ENCODE measurements at regions not wholly inside any gene's neighbourhood (a gene's known extent, or its start where the extent isn't known, plus 50 kb on each side); places are given as distances from the start of the nearest gene placed in this dataset.

DNA sequence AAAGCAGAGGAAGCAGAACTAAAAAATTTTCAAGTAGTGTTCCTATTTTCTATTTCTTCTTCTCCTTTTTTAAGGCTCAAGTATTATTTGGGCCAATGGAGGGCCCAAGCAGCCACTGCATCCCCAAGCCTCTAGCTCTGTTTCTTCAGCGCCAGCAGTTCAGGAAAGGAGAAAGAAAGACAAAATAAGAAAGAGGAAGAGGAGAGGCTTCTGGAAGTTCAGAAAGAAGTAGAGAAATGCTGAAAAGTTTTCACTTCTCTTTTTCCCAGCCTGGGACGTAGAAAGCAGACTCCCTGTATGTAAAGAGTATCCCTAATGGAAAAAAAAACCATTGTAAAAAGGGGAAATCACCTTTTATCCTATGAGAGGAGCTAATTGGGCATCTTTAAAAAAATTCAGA lies 165.5 kb upstream of the KLF12 start:
- DNase-seq (peak in 1 of 3 donors; percentile 2), ATAC-seq (ENCODE audit: insufficient read depth, low FRiP score) (no peak)
- TF ChIP-seq, protein P1, sequence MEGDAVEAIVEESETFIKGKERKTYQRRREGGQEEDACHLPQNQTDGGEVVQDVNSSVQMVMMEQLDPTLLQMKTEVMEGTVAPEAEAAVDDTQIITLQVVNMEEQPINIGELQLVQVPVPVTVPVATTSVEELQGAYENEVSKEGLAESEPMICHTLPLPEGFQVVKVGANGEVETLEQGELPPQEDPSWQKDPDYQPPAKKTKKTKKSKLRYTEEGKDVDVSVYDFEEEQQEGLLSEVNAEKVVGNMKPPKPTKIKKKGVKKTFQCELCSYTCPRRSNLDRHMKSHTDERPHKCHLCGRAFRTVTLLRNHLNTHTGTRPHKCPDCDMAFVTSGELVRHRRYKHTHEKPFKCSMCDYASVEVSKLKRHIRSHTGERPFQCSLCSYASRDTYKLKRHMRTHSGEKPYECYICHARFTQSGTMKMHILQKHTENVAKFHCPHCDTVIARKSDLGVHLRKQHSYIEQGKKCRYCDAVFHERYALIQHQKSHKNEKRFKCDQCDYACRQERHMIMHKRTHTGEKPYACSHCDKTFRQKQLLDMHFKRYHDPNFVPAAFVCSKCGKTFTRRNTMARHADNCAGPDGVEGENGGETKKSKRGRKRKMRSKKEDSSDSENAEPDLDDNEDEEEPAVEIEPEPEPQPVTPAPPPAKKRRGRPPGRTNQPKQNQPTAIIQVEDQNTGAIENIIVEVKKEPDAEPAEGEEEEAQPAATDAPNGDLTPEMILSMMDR (IDR thresholded peaks at IDR 0.05; ENCODE audit: control extremely low read depth, extremely low read depth): no peak
- Histone ChIP-seq H3K4me1 (ENCODE audit: control insufficient read depth in 5 of 5, insufficient read depth in 5 of 5, low read length in 5 of 5) (peaks cover 0 to 8% (median 0%) of the 10 kb centered on the region in 5 donors), H3K9me3 (ENCODE audit: control insufficient read depth in 4 of 4, insufficient read depth in 3 of 4, low read length in 3 of 4) (no peaks in the 10 kb centered on the region), H3K9ac (ENCODE audit: insufficient read depth in 1 of 2, low read length in 2 of 2) (no peak overlapping the region), H3K36me3 (ENCODE audit: control insufficient read depth in 4 of 4, insufficient read depth in 4 of 4, low read length in 4 of 4) (no peaks in the 10 kb centered on the region), H3K27me3 (ENCODE audit: control insufficient read depth in 3 of 3, insufficient read depth in 3 of 3, low read length in 2 of 3) (no peaks in the 10 kb centered on the region), H3K4me3 (no peak overlapping the region), H3K27ac (ENCODE audit: low read depth in 1 of 2, low read length in 1 of 2) (no peak overlapping the region)
- 55 to 71% methylated on average over 2 of the region's 2 CpGs for WGBS, 2 donors

DNA sequence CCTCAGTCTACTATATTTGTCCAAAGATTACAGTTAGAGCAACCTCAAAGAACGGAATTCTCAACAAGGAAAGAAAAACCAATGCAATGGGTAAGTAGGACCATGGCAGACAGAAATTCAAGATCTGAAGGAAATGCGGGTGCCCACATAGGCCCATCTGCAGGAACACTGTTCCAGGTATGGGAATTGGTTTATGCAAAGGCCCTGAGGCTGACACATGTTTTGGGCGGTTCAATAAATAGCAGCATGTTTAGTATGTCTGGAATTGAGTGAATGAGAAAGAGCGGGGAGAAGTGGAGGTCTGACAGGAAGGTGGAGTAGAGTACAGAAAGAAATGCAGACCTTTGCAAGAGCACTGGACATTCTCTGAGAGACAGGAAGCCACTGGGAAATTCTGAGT lies 164.7 kb upstream of the KLF12 start:
- Histone ChIP-seq H3K27me3 (ENCODE audit: control insufficient read depth in 3 of 3, insufficient read depth in 3 of 3, low read length in 2 of 3) (no peaks in the 10 kb centered on the region), H3K9me3 (ENCODE audit: control insufficient read depth in 4 of 4, insufficient read depth in 3 of 4, low read length in 3 of 4) (no peaks in the 10 kb centered on the region), H3K9ac (ENCODE audit: insufficient read depth in 1 of 2, low read length in 2 of 2) (no peak overlapping the region), H3K27ac (ENCODE audit: low read depth in 1 of 2, low read length in 1 of 2) (no peak overlapping the region), H3K4me1 (ENCODE audit: control insufficient read depth in 5 of 5, insufficient read depth in 5 of 5, low read length in 5 of 5) (peaks cover 0 to 8% (median 0%) of the 10 kb centered on the region in 5 donors), H3K36me3 (ENCODE audit: control insufficient read depth in 4 of 4, insufficient read depth in 4 of 4, low read length in 4 of 4) (no peaks in the 10 kb centered on the region), H3K4me3 (no peak overlapping the region)
- WGBS, 2 donors: 94 to 96% methylated on average over 4 of the region's 4 CpGs
- ATAC-seq (ENCODE audit: insufficient read depth, low FRiP score) (no peak), DNase-seq (no peak)
- TF ChIP-seq, protein P1 (IDR thresholded peaks at IDR 0.05; ENCODE audit: control extremely low read depth, extremely low read depth): no peak

DNA sequence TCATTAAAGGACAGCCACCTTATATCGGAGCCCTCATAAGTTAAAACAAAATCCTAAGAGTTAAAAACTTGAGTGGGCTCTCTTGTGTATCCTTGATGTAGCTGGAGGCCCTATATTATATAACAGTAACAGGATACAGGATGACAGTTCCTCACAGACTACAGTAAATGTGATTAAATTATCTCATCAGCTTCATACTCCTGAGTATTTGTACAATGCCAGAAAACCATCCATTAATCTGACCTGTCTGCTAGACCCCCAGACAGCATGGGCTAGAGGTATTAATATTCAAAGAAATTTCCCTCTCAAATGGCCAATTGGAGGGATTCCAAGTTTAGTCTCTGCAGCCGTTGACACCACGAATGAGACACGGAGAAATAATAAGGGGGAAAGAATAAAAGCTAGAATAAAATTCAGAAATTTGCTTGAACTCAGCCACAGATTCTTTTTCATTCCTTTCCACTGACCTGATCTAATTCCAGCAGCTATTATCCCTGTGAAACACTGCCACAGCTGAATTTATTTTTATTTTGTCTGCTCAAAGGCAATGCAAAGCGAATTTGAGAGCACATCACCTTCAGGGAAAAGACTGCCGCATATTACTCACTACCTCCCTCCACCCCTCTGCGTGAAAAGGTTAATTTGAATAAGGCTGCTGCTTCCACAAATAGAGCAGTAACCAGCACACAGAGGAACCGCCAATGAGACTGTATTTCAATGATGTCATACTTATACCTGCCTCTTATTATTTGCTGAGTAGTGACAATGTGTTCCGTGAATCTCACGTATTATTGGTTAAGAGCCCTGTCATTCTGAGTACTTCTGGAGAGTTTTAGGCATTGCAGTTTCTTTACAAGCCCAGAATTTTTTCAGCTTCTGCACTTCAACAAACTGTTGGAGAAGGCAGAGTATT lies 155.9 kb upstream of the KLF12 start:
- Histone ChIP-seq H3K4me3 (no peak overlapping the region), H3K27me3 (ENCODE audit: control insufficient read depth in 3 of 3, insufficient read depth in 3 of 3, low read length in 2 of 3) (no peaks in the 10 kb centered on the region), H3K27ac (ENCODE audit: low read depth in 1 of 2, low read length in 1 of 2) (peak overlapping the region in 1 of 2 donors; percentile 33), H3K9me3 (ENCODE audit: control insufficient read depth in 4 of 4, insufficient read depth in 3 of 4, low read length in 3 of 4) (no peaks in the 10 kb centered on the region), H3K36me3 (ENCODE audit: control insufficient read depth in 4 of 4, insufficient read depth in 4 of 4, low read length in 4 of 4) (no peaks in the 10 kb centered on the region), H3K9ac (ENCODE audit: insufficient read depth in 1 of 2, low read length in 2 of 2) (peak overlapping the region in 1 of 2 donors; percentile 15), H3K4me1 (ENCODE audit: control insufficient read depth in 5 of 5, insufficient read depth in 5 of 5, low read length in 5 of 5) (peaks cover 5 to 40% (median 8%) of the 10 kb centered on the region in 5 donors)
- WGBS, 2 donors: 38 to 40% methylated on average over 10 of the region's 10 CpGs
- TF ChIP-seq, protein P1 (IDR thresholded peaks at IDR 0.05; ENCODE audit: control extremely low read depth, extremely low read depth): no peak
- peak; percentile 49 for ATAC-seq (ENCODE audit: insufficient read depth, low FRiP score)
- peak; percentile 18 to 91 (median 82) for DNase-seq
